Stomach (tissue), 8 donors: ENCODE measurements at regions not wholly inside any gene's neighbourhood (a gene's known extent, or its start where the extent isn't known, plus 50 kb on each side); places are given as distances from the start of the nearest gene placed in this dataset.

ENCODE experiments used
- DNase-seq, 2 donors: peaks; one replicate each; pipeline versions ENCODE4 v3.0.0 to v3.0.0-alpha.2; 2013 to 2019
- H3K27ac ChIP-seq, 5 donors: fragments of 200-600 bp in 4 of 5; sonication (generic) in 4 of 5; one replicate each; pipeline ENCODE4 v1.5.1; 2013 to 2019; ENCODE audit warnings: mild to moderate bottlenecking in 1 of 5, moderate library complexity in 1 of 5
- H3K27me3 ChIP-seq, 3 donors: fragments of 200-600 bp; sonication (generic); one replicate each; pipeline ENCODE4 v1.5.1; 2017 to 2019; ENCODE audit warnings: mixed run types in 1 of 3
- H3K36me3 ChIP-seq, 4 donors: fragments of 200-600 bp; sonication (generic); 1 replicate in 3 of 4; 2 replicates in 1 of 4; pipeline ENCODE4 v1.5.1; 2016 to 2019
- H3K4me1 ChIP-seq, 4 donors: fragments of 200-600 bp; sonication (generic); one replicate each; pipeline ENCODE4 v1.5.1; 2016 to 2019
- H3K4me3 ChIP-seq, 4 donors: fragments of 200-600 bp; sonication (generic) in 3 of 4; one replicate each; pipeline ENCODE4 v1.5.1; 2016 to 2019; ENCODE audit warnings: mild to moderate bottlenecking in 1 of 4
- H3K9me3 ChIP-seq, 4 donors: fragments of 200-600 bp; sonication (generic); one replicate each; pipeline ENCODE4 v1.5.1; 2016 to 2019
- CTCF ChIP-seq, 7 experiments: fragments of 450-650 bp in 4 of 7; fragments of 200-600 bp in 3 of 7; sonication (generic) in 3 of 7; IDR thresholded peaks; one replicate each; pipeline ENCODE4 v1.5.1; 2016 to 2019; ENCODE audit warnings: antibody characterized with exemption in 7 of 7, control low read depth in 2 of 7, mild to moderate bottlenecking in 1 of 7
- EP300 ChIP-seq: sonication (generic); formaldehyde crosslinking; IDR thresholded peaks from one replicate; pipeline ENCODE4 v1.6.1; 2017; ENCODE audit warnings: antibody characterized with exemption
- POLR2A ChIP-seq, 4 donors: fragments of 450-650 bp; IDR thresholded peaks; one replicate each; pipeline ENCODE4 v1.6.1; 2016; ENCODE audit warnings: antibody characterized with exemption in 4 of 4, control low read depth in 2 of 4, mild to moderate bottlenecking in 1 of 4, moderate library complexity in 1 of 4
- POLR2AphosphoS5 ChIP-seq, 3 donors: sonication (generic); formaldehyde crosslinking; IDR thresholded peaks; one replicate each; pipeline ENCODE4 v1.6.1; 2016; ENCODE audit warnings: antibody characterized with exemption in 3 of 3
- WGBS, 5 donors: extraction: QIAGEN DNeasy Blood & Tissue Kit in 3 of 5; methylation state at CpG; one replicate each; pipeline versions ENCODE4 v1.1.5 to v1.1.7; 2013 to 2018; 5-methylcytosine and 5-hydroxymethylcytosine counted together
- intact Hi-C: fragments of 100-400 bp; cut with DNase I; formaldehyde crosslinking; loops from one replicate; pipeline ENCODE4 v1.15.1; 2023; ENCODE audit warnings: low total_unique reads
- donor health status: healthy with polysubstance abuse.
- donor health status: Bipolar disorder and iron deficiency.
- donor health status: healthy.

- no peak for DNase-seq
- Histone ChIP-seq H3K27ac (no peak overlapping the region), H3K4me1 (no peaks in the 10 kb centered on the region), H3K36me3 (no peaks in the 10 kb centered on the region), H3K9me3 (no peaks in the 10 kb centered on the region), H3K4me3 (no peak overlapping the region), H3K27me3 (no peaks in the 10 kb centered on the region)
- no peak for TF ChIP-seq POLR2AphosphoS5 (IDR thresholded peaks at IDR 0.05)
- TF ChIP-seq POLR2A (IDR thresholded peaks at IDR 0.05): no peak
- TF ChIP-seq EP300: no peak
- 51 to 78% (median 65%) methylated on average over 1 of the region's 1 CpG for whole genome bisulfite sequencing, 5 donors
- intact Hi-C loops: no loop called here
Measured at GRCh38 chr2:153214337-153214736, 264.2 kb downstream of the RPRM start.

DNA sequence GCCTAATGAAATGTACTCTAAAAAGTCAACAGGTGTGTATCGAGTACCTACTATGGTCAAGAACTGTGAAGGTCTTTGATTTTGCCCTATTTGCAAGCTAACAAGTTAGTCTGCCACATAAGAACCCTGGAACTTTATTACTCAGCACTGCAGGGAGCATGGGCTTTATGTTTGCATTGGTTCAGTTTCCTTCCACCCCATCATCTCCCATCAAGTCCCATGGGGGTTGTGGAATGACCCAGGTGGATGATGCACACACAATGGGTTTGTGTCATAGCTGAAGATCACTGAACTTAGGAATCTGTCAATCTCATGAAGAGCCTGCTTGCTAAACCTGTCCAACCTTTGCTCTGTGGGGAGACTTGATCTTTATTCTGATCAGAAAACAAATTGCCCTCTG, 265.5 kb downstream of the RPRM start:
- intact Hi-C loops: no loop called here
- Histone ChIP-seq H3K27ac (no peak overlapping the region), H3K27me3 (no peaks in the 10 kb centered on the region), H3K36me3 (no peaks in the 10 kb centered on the region), H3K9me3 (no peaks in the 10 kb centered on the region), H3K4me3 (no peak overlapping the region), H3K4me1 (no peaks in the 10 kb centered on the region)
- WGBS, 5 donors: 63 to 96% (median 78%) methylated on average over 1 of the region's 1 CpG
- no peak for TF ChIP-seq CTCF (IDR thresholded peaks at IDR 0.05)
- TF ChIP-seq POLR2AphosphoS5 (IDR thresholded peaks at IDR 0.05): no peak
- no peak for TF ChIP-seq EP300
- no peak for TF ChIP-seq POLR2A (IDR thresholded peaks at IDR 0.05)
- DNase-seq: no peak

- no peaks in the 10 kb centered on the region for H3K36me3 ChIP-seq
- no peak overlapping the region for H3K27ac ChIP-seq
- peaks cover 6 to 38% (median 21%) of the 10 kb centered on the region in 4 donors for H3K9me3 ChIP-seq
- H3K27me3 ChIP-seq: no peaks in the 10 kb centered on the region
- intact Hi-C loops: no loop called here
- no peaks in the 10 kb centered on the region for H3K4me1 ChIP-seq
- 74 to 84% (median 80%) methylated on average over 5 to 11 of the region's 11 CpGs for WGBS, 5 donors
- no peak overlapping the region for H3K4me3 ChIP-seq
- TF ChIP-seq POLR2AphosphoS5 (IDR thresholded peaks at IDR 0.05) (no peak), POLR2A (IDR thresholded peaks at IDR 0.05) (no peak), EP300 (no peak), CTCF (IDR thresholded peaks at IDR 0.05) (no peak)
- no peak for DNase-seq
Measured at GRCh38 chr2:153197402-153198386, 280.9 kb downstream of the RPRM start.

- Histone ChIP-seq H3K4me1 (no peaks in the 10 kb centered on the region), H3K4me3 (no peak overlapping the region), H3K9me3 (peaks cover 6 to 38% (median 21%) of the 10 kb centered on the region in 4 donors), H3K36me3 (no peaks in the 10 kb centered on the region), H3K27me3 (no peaks in the 10 kb centered on the region), H3K27ac (no peak overlapping the region)
- WGBS, 5 donors: 74 to 81% (median 80%) methylated on average over 5 to 8 of the region's 8 CpGs
- no peak for TF ChIP-seq CTCF (IDR thresholded peaks at IDR 0.05)
- no peak for TF ChIP-seq POLR2AphosphoS5 (IDR thresholded peaks at IDR 0.05)
- TF ChIP-seq EP300: no peak
- no peak for TF ChIP-seq POLR2A (IDR thresholded peaks at IDR 0.05)
- intact Hi-C loops: no loop called here
- DNase-seq: no peak
Measured at GRCh38 chr2:153196378-153197058, 282.0 kb downstream of the RPRM start.
